H1 (cell line): ENCODE measurements at regions not wholly inside any gene's neighbourhood (a gene's known extent, or its start where the extent isn't known, plus 50 kb on each side); places are given as distances from the start of the nearest gene placed in this dataset.

ENCODE experiments used
- CEBPB ChIP-seq: IDR thresholded peaks from 2 replicates; pipeline ENCODE4 v1.6.1; 2012; ENCODE audit warnings: low read depth, low read length
- SP1 ChIP-seq: IDR thresholded peaks from 2 replicates; pipeline ENCODE4 v1.6.1; 2011; ENCODE audit warnings: low read depth, low read length
- SP4 ChIP-seq: IDR thresholded peaks from 2 replicates; pipeline ENCODE4 v1.6.1; 2012; ENCODE audit warnings: low read length, inconsistent platforms
- TF ChIP-seq, protein P1 (sequence below), 3 experiments: IDR thresholded peaks; 1 replicate in 2 of 3; 2 replicates in 1 of 3; pipeline versions ENCODE4 v1.5.1 to v1.6.1; 2011; ENCODE audit warnings: low read length in 3 of 3, mild to moderate bottlenecking in 3 of 3, inconsistent platforms in 2 of 3, low read depth in 1 of 3, moderate library complexity in 1 of 3; ENCODE audit not compliant: insufficient read depth in 1 of 3; ENCODE audit errors: control extremely low read depth in 1 of 3

DNA sequence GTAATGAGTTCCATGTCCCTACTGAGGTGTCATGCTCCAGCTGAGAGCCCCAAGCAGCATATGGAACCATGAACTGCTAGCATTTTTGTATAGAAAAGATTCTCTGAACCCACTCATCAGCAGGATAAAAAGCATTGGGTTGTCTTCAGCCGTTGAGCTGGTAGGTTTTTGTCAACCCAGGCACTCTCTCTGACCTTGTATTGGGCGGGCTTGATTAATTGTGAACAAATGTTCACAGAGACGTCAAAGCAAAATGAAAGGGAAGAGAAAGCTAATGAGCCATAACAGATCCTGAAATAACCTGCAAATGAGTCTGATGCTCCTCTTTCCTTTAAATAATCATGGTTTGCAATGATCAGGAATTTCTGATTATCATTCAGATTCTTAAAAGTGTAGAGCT, 924.7 kb upstream of the CELF2 start (continued):
- TF ChIP-seq SP1 (no peak), SP4 (no peak), CEBPB (no peak)
- TF ChIP-seq, protein P1, sequence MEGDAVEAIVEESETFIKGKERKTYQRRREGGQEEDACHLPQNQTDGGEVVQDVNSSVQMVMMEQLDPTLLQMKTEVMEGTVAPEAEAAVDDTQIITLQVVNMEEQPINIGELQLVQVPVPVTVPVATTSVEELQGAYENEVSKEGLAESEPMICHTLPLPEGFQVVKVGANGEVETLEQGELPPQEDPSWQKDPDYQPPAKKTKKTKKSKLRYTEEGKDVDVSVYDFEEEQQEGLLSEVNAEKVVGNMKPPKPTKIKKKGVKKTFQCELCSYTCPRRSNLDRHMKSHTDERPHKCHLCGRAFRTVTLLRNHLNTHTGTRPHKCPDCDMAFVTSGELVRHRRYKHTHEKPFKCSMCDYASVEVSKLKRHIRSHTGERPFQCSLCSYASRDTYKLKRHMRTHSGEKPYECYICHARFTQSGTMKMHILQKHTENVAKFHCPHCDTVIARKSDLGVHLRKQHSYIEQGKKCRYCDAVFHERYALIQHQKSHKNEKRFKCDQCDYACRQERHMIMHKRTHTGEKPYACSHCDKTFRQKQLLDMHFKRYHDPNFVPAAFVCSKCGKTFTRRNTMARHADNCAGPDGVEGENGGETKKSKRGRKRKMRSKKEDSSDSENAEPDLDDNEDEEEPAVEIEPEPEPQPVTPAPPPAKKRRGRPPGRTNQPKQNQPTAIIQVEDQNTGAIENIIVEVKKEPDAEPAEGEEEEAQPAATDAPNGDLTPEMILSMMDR (IDR thresholded peaks at IDR 0.05; ENCODE audit: control extremely low read depth in 1 of 3, insufficient read depth in 1 of 3, low read depth in 1 of 3, low read length in 3 of 3), result no peak
